H1 (cell line): ENCODE measurements at regions not wholly inside any gene's neighbourhood (a gene's known extent, or its start where the extent isn't known, plus 50 kb on each side); places are given as distances from the start of the nearest gene placed in this dataset.

Experiments
- CTCF ChIA-PET: fragments of 300-600 bp; sonication (Branson Sonifier 250); formaldehyde crosslinking; loops from one replicate; lab custom pipeline; 2021; ENCODE audit not compliant: partially characterized antibody; lab: Charles Lee
- POLR2A ChIA-PET: fragments of 300-600 bp; sonication (Branson Sonifier 250); formaldehyde crosslinking; loops from one replicate; lab custom pipeline; 2021; ENCODE audit warnings: inconsistent platforms; ENCODE audit not compliant: partially characterized antibody; lab: Charles Lee
- DNase-seq, 2 experiments: peaks; one replicate each; pipeline versions ENCODE4 v3.0.0 to v3.0.0-alpha.2; 2010 to 2022; ENCODE audit warnings: low spot score in 2 of 2, low read depth in 1 of 2, mixed read lengths in 1 of 2
- FAIRE-seq: peaks from 2 replicates; lab custom pipeline; 2011; peaks lifted over from hg19 to GRCh38; lab: Jason Lieb, UNC
- H2AFZ ChIP-seq: 2 replicates; pipeline ENCODE4 v1.8.1; 2012; ENCODE audit warnings: low read length, inconsistent platforms
- H2AK5ac ChIP-seq: 2 replicates; pipeline ENCODE4 v1.6.1; 2013; ENCODE audit warnings: low read depth, low read length
- H2BK120ac ChIP-seq: replicated peaks from 2 replicates; pipeline ENCODE3; 2013; ENCODE audit warnings: low read depth, low read length, inconsistent platforms
- H2BK12ac ChIP-seq: 2 replicates; pipeline ENCODE4 v1.6.1; 2013; ENCODE audit warnings: low read depth, low read length
- H2BK15ac ChIP-seq: 2 replicates; pipeline ENCODE4 v1.6.1; 2013; ENCODE audit warnings: low read length
- H2BK20ac ChIP-seq: 2 replicates; pipeline ENCODE4 v1.6.1; 2013; ENCODE audit warnings: low read length
- H2BK5ac ChIP-seq: 2 replicates; pipeline ENCODE4 v1.6.1; 2013; ENCODE audit warnings: low read depth, low read length
- H3K14ac ChIP-seq: 2 replicates; pipeline ENCODE4 v1.6.1; 2013; ENCODE audit warnings: inconsistent platforms; ENCODE audit not compliant: insufficient read length
- H3K18ac ChIP-seq: 2 replicates; pipeline ENCODE4 v1.6.1; 2013; ENCODE audit warnings: low read length; ENCODE audit errors: extremely low read depth
- H3K23ac ChIP-seq: 2 replicates; pipeline ENCODE4 v1.6.1; 2013; ENCODE audit warnings: inconsistent platforms; ENCODE audit not compliant: insufficient read length
- H3K23me2 ChIP-seq: 2 replicates; pipeline ENCODE4 v1.6.1; 2013; ENCODE audit warnings: low read depth, low read length
- H3K27ac ChIP-seq: 2 replicates; pipeline ENCODE4 v1.6.1; 2011; ENCODE audit warnings: low read depth, low read length, inconsistent platforms
- H3K27me3 ChIP-seq, 4 experiments: replicated peaks in 1 of 4; 1 replicate in 1 of 4; 2 replicates in 3 of 4; pipeline versions ENCODE4 v1.6.1 to v1.8.1; 2011 to 2013; ENCODE audit warnings: low read length in 3 of 4, mild to moderate bottlenecking in 3 of 4, inconsistent platforms in 2 of 4, mixed read lengths in 2 of 4, moderate library complexity in 1 of 4; ENCODE audit not compliant: control insufficient read depth in 3 of 4, insufficient read depth in 3 of 4; ENCODE audit errors: extremely low read depth in 1 of 4
- H3K36me3 ChIP-seq, 4 experiments: 2 replicates each; pipeline versions ENCODE4 v1.6.1 to v1.8.1; 2011 to 2013; ENCODE audit warnings: mild to moderate bottlenecking in 4 of 4, low read length in 3 of 4, moderate library complexity in 2 of 4, control low read depth in 1 of 4, inconsistent platforms in 1 of 4; ENCODE audit not compliant: insufficient read depth in 4 of 4, control insufficient read depth in 2 of 4
- H3K4ac ChIP-seq: replicated peaks from 2 replicates; pipeline ENCODE3; 2013; ENCODE audit warnings: low read length, low read depth, mixed read lengths, inconsistent platforms; ENCODE audit not compliant: insufficient read length
- H3K4me1 ChIP-seq, 4 experiments: replicated peaks in 1 of 4; 1 replicate in 1 of 4; 2 replicates in 3 of 4; pipeline versions ENCODE4 v1.6.1 to v1.8.1; 2011 to 2013; ENCODE audit warnings: low read length in 3 of 4, inconsistent platforms in 2 of 4, mixed read lengths in 1 of 4; ENCODE audit not compliant: insufficient read depth in 4 of 4, control insufficient read depth in 3 of 4
- H3K4me2 ChIP-seq, 2 experiments: 2 replicates each; pipeline versions ENCODE4 v1.6.1 to v1.8.1; 2011 to 2013; ENCODE audit warnings: low read depth in 2 of 2, low read length in 2 of 2, control low read depth in 1 of 2, inconsistent platforms in 1 of 2, mild to moderate bottlenecking in 1 of 2; ENCODE audit not compliant: insufficient read depth in 1 of 2
- H3K4me3 ChIP-seq, 4 experiments: fragments of 200-600, 300-600 bp in 1 of 4; sonication (generic), shearing (Covaris generic), sonication (Bioruptor Twin) in 1 of 4; 2 replicates each; pipeline versions ENCODE4 v1.5.1 to v1.8.1; 2011 to 2016; ENCODE audit warnings: low read length in 4 of 4, low read depth in 3 of 4, control low read depth in 2 of 4, inconsistent platforms in 2 of 4, mild to moderate bottlenecking in 2 of 4, mixed read lengths in 1 of 4, moderate library complexity in 1 of 4; ENCODE audit not compliant: insufficient read depth in 2 of 4; ENCODE audit errors: extremely low read depth in 1 of 4
- H3K56ac ChIP-seq: replicated peaks from 2 replicates; pipeline ENCODE3; 2013; ENCODE audit warnings: low read depth, mild to moderate bottlenecking, mixed read lengths, low read length, inconsistent platforms; ENCODE audit not compliant: insufficient read length
- H3K79me1 ChIP-seq: 2 replicates; pipeline ENCODE4 v1.6.1; 2013; ENCODE audit warnings: low read depth, low read length, control low read depth
- H3K79me2 ChIP-seq, 2 experiments: 2 replicates each; pipeline versions ENCODE4 v1.6.1 to v1.8.1; 2012 to 2013; ENCODE audit warnings: low read length in 2 of 2, mild to moderate bottlenecking in 2 of 2, inconsistent platforms in 1 of 2; ENCODE audit not compliant: insufficient read depth in 2 of 2, control insufficient read depth in 1 of 2
- H3K9ac ChIP-seq, 4 experiments: replicated peaks in 1 of 4; 1 replicate in 1 of 4; 2 replicates in 3 of 4; pipeline versions ENCODE4 v1.6.1 to v1.8.1; 2011 to 2013; ENCODE audit warnings: low read depth in 3 of 4, low read length in 3 of 4, control low read depth in 2 of 4, mild to moderate bottlenecking in 2 of 4, moderate library complexity in 2 of 4, inconsistent platforms in 1 of 4; ENCODE audit errors: extremely low read depth in 1 of 4
- H3K9me3 ChIP-seq, 2 experiments: 2 replicates each; pipeline versions ENCODE4 v1.6.1 to v1.8.1; 2012 to 2013; ENCODE audit warnings: mild to moderate bottlenecking in 2 of 2, moderate library complexity in 2 of 2, control low read depth in 1 of 2, inconsistent platforms in 1 of 2, low read depth in 1 of 2, low read length in 1 of 2, mixed read lengths in 1 of 2; ENCODE audit not compliant: insufficient read depth in 2 of 2
- H4K20me1 ChIP-seq, 2 experiments: replicated peaks in 1 of 2; 2 replicates each; pipeline versions ENCODE3 to v1.8.1; 2011 to 2013; ENCODE audit warnings: inconsistent platforms in 2 of 2, low read length in 2 of 2, mild to moderate bottlenecking in 1 of 2; ENCODE audit not compliant: insufficient read depth in 2 of 2, control insufficient read depth in 1 of 2
- H4K5ac ChIP-seq: 2 replicates; pipeline ENCODE4 v1.6.1; 2013; ENCODE audit warnings: low read length, low read depth, mixed read lengths, inconsistent platforms; ENCODE audit not compliant: insufficient read length
- H4K8ac ChIP-seq: 2 replicates; pipeline ENCODE4 v1.8.0; 2013; ENCODE audit warnings: mild to moderate bottlenecking, moderate library complexity, low read length, inconsistent platforms; ENCODE audit not compliant: insufficient read depth; ENCODE audit errors: extremely low read depth
- H4K91ac ChIP-seq: replicated peaks from 2 replicates; pipeline ENCODE3; 2013; ENCODE audit warnings: low read length, mixed read lengths, inconsistent platforms; ENCODE audit not compliant: insufficient read length
- EP300 ChIP-seq, 2 experiments: IDR thresholded peaks; 1 replicate in 1 of 2; 2 replicates in 1 of 2; pipeline ENCODE4 v1.6.1; 2011 to 2012; ENCODE audit warnings: low read depth in 2 of 2, low read length in 2 of 2, mild to moderate bottlenecking in 2 of 2, borderline replicate concordance in 1 of 2, inconsistent platforms in 1 of 2, moderate library complexity in 1 of 2
- EZH2 ChIP-seq: fragments of 200-600 bp; sonication (generic); IDR thresholded peaks from 2 replicates; pipeline ENCODE4 v1.7.1; 2012; ENCODE audit warnings: low read depth, mild to moderate bottlenecking, moderate library complexity, low read length, inconsistent platforms; ENCODE audit not compliant: severe bottlenecking
- GTF2F1 ChIP-seq: IDR thresholded peaks from 2 replicates; pipeline ENCODE4 v1.6.1; 2012; ENCODE audit warnings: low read depth, low read length, improper control_type of control experiment, borderline replicate concordance
- KDM4A ChIP-seq: IDR thresholded peaks from one replicate; pipeline ENCODE4 v1.7.1; 2012; ENCODE audit warnings: low read depth, mild to moderate bottlenecking, moderate library complexity, low read length, inconsistent platforms; ENCODE audit not compliant: severe bottlenecking
- POLR2AphosphoS5 ChIP-seq: IDR thresholded peaks from 2 replicates; pipeline ENCODE4 v1.6.1; 2011; ENCODE audit warnings: low read depth, low read length
- SP1 ChIP-seq: IDR thresholded peaks from 2 replicates; pipeline ENCODE4 v1.6.1; 2011; ENCODE audit warnings: low read depth, low read length
- TCF12 ChIP-seq: IDR thresholded peaks from 2 replicates; pipeline ENCODE4 v1.6.1; 2011; ENCODE audit warnings: low read depth, mild to moderate bottlenecking, low read length
- YY1 ChIP-seq: IDR thresholded peaks from 2 replicates; pipeline ENCODE4 v1.6.1; 2011; ENCODE audit warnings: low read depth, mild to moderate bottlenecking, low read length
- WGBS, 2 experiments: shearing (Covaris generic) in 1 of 2; methylation state at CpG; one replicate each; pipeline versions ENCODE4 v1.1.6 to v1.1.7; 2013 to 2015; ENCODE audit warnings: low lambda C conversion rate in 2 of 2, mixed read lengths in 2 of 2, inconsistent platforms in 1 of 2, low coverage in 1 of 2, missing lambda C conversion rate in 1 of 2; ENCODE audit not compliant: insufficient replicate concordance in 2 of 2, insufficient coverage in 1 of 2, insufficient read length in 1 of 2; ENCODE audit errors: extremely low coverage in 1 of 2, missing lambda C conversion rate in 1 of 2; 5-methylcytosine and 5-hydroxymethylcytosine counted together

DNA sequence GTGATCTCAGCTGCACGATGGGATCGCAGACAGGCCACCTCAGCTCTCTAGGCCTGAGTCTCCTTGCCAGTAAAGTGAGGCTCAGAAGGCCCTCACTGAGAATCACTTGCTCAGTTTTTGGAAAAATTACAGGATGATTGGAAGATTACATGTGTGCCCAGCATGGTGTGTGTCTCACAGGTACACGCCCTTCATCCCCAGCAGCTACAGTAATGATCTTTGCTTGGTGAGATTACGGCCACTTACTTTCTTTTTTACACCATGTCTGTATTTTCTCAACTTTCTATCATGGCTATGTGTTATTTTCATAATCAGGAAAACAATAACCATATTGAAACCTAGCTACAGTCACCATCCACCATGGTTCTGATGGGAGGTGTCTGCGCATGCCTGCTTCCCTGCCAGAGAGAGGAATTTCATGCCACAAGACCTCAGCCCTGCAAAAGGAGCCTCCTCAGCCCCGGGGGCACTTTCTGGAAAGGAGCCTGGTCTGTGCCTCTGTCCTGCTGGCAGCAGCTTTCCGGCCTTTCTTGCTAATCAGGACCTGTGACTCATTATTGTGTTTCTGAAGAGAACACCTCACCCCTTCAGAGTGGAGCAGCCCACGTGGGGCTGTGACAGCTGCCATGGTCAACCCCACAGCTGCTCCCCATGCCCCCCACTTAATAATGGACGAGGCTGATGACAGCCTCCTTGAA, 64.2 kb upstream of the OLFM1 start:
- no peak overlapping the region for H3K56ac ChIP-seq
- no peaks in the 10 kb centered on the region for H3K36me3 ChIP-seq
- WGBS, 2 experiments = 81% methylated on average over 9 of the region's 9 CpGs; no CpG with 5 or more reads in 1 of the 2 experiments
- no peak overlapping the region for H2BK12ac ChIP-seq
- H3K79me1 ChIP-seq = 0 out of 2 replicates have a peak, but pooled peaks cover 2% of the 10 kb centered on the region
- no peak overlapping the region for H2BK5ac ChIP-seq
- H3K23me2 ChIP-seq = no peaks in the 10 kb centered on the region
- H3K27me3 ChIP-seq = no peaks in the 10 kb centered on the region
- H3K4me3 ChIP-seq = no peak overlapping the region
- H3K18ac ChIP-seq = no peak overlapping the region
- no peak overlapping the region for H3K9ac ChIP-seq
- no peak overlapping the region for H2BK15ac ChIP-seq
- no peak overlapping the region for H4K5ac ChIP-seq
- H3K9me3 ChIP-seq = no peaks in the 10 kb centered on the region
- no peak overlapping the region for H3K4me2 ChIP-seq
- no peak overlapping the region for H3K14ac ChIP-seq
- no peak overlapping the region for H3K4ac ChIP-seq
- H3K23ac ChIP-seq = no peak overlapping the region
- no peak overlapping the region for H3K27ac ChIP-seq
- H4K8ac ChIP-seq = no peak overlapping the region; the same call in 1 of the 2 replicates
- H4K91ac ChIP-seq = no peak overlapping the region
- no peaks in the 10 kb centered on the region for H3K4me1 ChIP-seq
- no peak overlapping the region for H2BK20ac ChIP-seq
- TF ChIP-seq SP1 = no peak
- no peak for TF ChIP-seq KDM4A
- TF ChIP-seq EP300 (IDR thresholded peaks at IDR 0.05; ENCODE audit: borderline replicate concordance in 1 of 2, low read depth in 2 of 2, low read length in 2 of 2) = no peak
- no peak for TF ChIP-seq POLR2AphosphoS5
- TF ChIP-seq YY1 = no peak
- no peak for TF ChIP-seq TCF12
- no peak for TF ChIP-seq EZH2
- no peak for TF ChIP-seq GTF2F1
- TF ChIP-seq, all 59 proteins: peak for 0
- H3K79me2 ChIP-seq = no peaks in the 10 kb centered on the region
- ChIA-PET CTCF (no interaction called here), POLR2A (no interaction called here)
- FAIRE-seq (no peak), DNase-seq (no peak)
- no peak overlapping the region for H2AFZ ChIP-seq
- H4K20me1 ChIP-seq = no peaks in the 10 kb centered on the region
- no peak overlapping the region for H2AK5ac ChIP-seq
- no peak overlapping the region for H2BK120ac ChIP-seq
